Activated CD4-positive, alpha-beta memory T cell treated with anti-CD3 and anti-CD28 coated beads for 36 hours (primary cell): ENCODE measurements at regions not wholly inside any gene's neighbourhood (a gene's known extent, or its start where the extent isn't known, plus 50 kb on each side); places are given as distances from the start of the nearest gene placed in this dataset.

Experiments
- CTCF ChIA-PET: fragments of 350-600 bp; sonication (Branson Sonifier 250); formaldehyde crosslinking; loops from one replicate; lab custom pipeline; 2021; ENCODE audit warnings: antibody characterized with exemption, inconsistent platforms; lab: Charles Lee
- POLR2A ChIA-PET: fragments of 350-600 bp; sonication (Branson Sonifier 250); formaldehyde crosslinking; loops from one replicate; lab custom pipeline; 2021; ENCODE audit warnings: antibody characterized with exemption; lab: Charles Lee
- DNase-seq: peaks from one replicate; pipeline ENCODE4 v3.0.0-alpha.2; 2020
- H3K27ac Mint-ChIP-seq: one replicate; pipeline ENCODE4 v1.8.0; 2021; ENCODE audit warnings: mixed read lengths
- H3K27me3 Mint-ChIP-seq: one replicate; pipeline ENCODE4 v1.8.0; 2021; ENCODE audit warnings: mixed read lengths
- H3K36me3 Mint-ChIP-seq: one replicate; pipeline ENCODE4 v1.8.0; 2021; ENCODE audit warnings: mixed read lengths
- H3K4me1 Mint-ChIP-seq: one replicate; pipeline ENCODE4 v1.8.0; 2021; ENCODE audit warnings: low read depth, mixed read lengths
- H3K4me3 Mint-ChIP-seq: one replicate; pipeline ENCODE4 v1.8.0; 2021; ENCODE audit warnings: mild to moderate bottlenecking, mixed read lengths
- H3K9me3 Mint-ChIP-seq: one replicate; pipeline ENCODE4 v1.8.0; 2021; ENCODE audit warnings: mixed read lengths
- intact Hi-C: fragments of 100-400 bp; cut with micrococcal nuclease; formaldehyde crosslinking; loops from one replicate; pipeline ENCODE4 v1.15.1; 2023

DNA sequence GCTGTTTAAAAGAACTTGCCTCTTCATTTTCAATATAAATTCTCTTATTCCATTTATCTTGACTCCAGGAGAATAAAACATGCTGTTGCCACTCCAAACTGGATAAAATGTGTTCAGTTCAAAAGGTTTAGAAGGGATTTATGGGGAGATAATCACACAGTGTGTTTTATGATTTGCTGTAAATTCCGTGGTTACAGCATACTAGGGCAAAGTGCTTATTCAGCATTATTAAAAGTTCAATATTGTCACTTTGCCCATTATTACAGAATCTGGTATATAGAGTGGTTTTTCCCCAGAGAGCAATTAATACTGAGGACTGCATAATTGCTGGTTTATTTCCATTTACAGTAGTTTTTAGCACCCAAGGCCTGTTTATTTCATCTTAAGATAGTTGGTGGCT is 780.9 kb upstream of the RAG2 start:
- CTCF ChIA-PET, result no interaction called here

DNA sequence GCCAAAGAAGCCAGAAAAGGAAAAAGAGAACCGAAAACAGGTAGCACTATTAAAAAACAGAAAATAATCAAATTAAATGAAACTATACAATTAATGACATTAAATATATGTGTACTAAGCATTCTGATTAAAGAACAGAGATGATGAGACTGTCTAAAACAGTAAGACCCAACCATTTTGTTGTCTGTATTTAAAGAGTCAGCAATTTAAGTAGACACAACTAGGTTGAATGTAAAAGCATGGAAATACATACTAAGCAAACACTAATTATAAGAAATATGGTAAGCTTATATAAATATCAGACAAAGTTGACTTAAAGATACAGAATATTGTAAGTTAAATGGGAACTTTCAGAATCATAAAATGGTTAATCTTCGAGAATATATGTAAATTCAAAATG is 774.6 kb upstream of the RAG2 start:
- H3K4me1 Mint-ChIP-seq, result no peaks in the 10 kb centered on the region
- CTCF ChIA-PET, result no interaction called here
- POLR2A ChIA-PET, result no interaction called here

More for the DNA sequence above, 780.9 kb upstream of the RAG2 start:
- intact Hi-C loops, result no loop called here
- Mint-ChIP-seq H3K27me3 (no peaks in the 10 kb centered on the region), H3K4me1 (no peaks in the 10 kb centered on the region), H3K27ac (no peak overlapping the region), H3K4me3 (no peak overlapping the region), H3K9me3 (peaks cover 37% of the 10 kb centered on the region), H3K36me3 (no peaks in the 10 kb centered on the region)
- no peak for DNase-seq
- POLR2A ChIA-PET, result no interaction called here

DNA sequence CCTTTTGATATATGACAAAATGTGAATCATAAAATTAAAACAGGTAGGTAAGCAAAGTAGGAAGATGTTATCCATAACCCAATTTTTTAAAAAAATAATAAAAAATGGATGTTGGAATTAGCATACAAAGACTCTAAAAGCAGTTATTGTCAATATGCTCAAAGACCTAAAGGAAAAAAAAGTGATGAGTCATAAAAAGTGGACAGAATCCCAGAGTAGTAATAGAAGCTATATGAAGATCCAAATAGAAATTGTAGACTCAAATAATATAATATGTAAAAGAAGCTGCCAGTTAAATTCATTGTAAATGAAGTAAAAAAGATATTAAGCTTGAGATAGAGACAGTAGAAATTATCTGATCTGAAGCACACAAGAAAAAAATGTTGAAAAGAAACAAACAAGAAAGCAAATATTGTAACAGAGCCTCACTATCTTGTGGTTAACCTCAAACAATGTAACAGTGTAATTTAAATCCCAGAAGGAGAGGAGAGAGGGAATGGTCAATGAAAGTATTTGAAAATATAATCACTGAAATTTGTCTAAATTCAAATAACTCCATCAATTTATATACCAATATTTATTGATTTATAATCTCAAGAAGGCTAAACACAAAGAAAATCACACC is 773.4 kb upstream of the RAG2 start:
- Mint-ChIP-seq H3K4me1 (no peaks in the 10 kb centered on the region), H3K4me3 (no peak overlapping the region), H3K27ac (no peak overlapping the region), H3K9me3 (peaks cover 14% of the 10 kb centered on the region), H3K27me3 (no peaks in the 10 kb centered on the region), H3K36me3 (no peaks in the 10 kb centered on the region)
- intact Hi-C loops, result no loop called here
- DNase-seq, result no peak
- CTCF ChIA-PET, result no interaction called here
- POLR2A ChIA-PET, result no interaction called here

More for the DNA sequence above, 774.6 kb upstream of the RAG2 start:
- intact Hi-C loops, result no loop called here
- no peaks in the 10 kb centered on the region for H3K36me3 Mint-ChIP-seq
- no peak for DNase-seq
- no peaks in the 10 kb centered on the region for H3K27me3 Mint-ChIP-seq
- no peak overlapping the region for H3K27ac Mint-ChIP-seq
- H3K4me3 Mint-ChIP-seq, result no peak overlapping the region
- peaks cover 23% of the 10 kb centered on the region for H3K9me3 Mint-ChIP-seq

- peaks cover 9% of the 10 kb centered on the region for H3K9me3 Mint-ChIP-seq
- intact Hi-C loops, result no loop called here
- H3K4me3 Mint-ChIP-seq, result no peak overlapping the region
- POLR2A ChIA-PET, result no interaction called here
- no peaks in the 10 kb centered on the region for H3K36me3 Mint-ChIP-seq
- H3K4me1 Mint-ChIP-seq, result no peaks in the 10 kb centered on the region
- H3K27ac Mint-ChIP-seq, result no peak overlapping the region
- DNase-seq, result no peak
- CTCF ChIA-PET, result no interaction called here
- H3K27me3 Mint-ChIP-seq, result no peaks in the 10 kb centered on the region
Measured at GRCh38 chr11:37370817-37371216, 772.8 kb upstream of the RAG2 start.

DNA sequence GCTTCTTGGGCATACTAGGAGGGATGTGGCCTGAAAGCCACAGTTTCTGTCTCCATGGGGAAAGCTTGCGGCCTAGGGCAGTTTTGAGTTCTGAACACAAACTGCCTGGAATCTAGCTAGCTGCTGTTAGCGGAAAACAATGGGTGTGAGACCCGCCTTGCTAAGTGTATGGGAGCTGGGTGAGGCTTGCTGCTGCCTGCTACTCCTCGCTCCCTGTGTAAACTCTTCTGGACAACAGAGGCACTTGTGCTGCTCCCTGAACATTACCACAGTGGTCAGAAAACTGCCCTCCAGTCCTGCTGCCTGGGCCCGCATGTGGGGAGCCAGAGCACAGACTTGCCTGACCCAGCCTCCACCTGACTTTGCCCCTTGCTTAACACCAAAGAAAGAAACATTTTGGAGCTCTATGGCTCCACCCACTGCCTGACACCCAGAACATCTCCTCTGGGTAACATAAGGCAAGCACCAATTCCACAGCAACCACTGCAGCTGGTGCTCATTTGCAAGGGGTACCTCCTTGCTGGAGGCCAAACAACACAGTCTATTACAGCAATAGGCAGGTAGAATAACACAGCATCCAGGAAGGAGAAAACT is 766.3 kb upstream of the RAG2 start:
- Mint-ChIP-seq H3K36me3 (no peaks in the 10 kb centered on the region), H3K9me3 (peaks cover 10% of the 10 kb centered on the region), H3K27me3 (no peaks in the 10 kb centered on the region), H3K4me3 (no peak overlapping the region), H3K4me1 (no peaks in the 10 kb centered on the region), H3K27ac (no peak overlapping the region)
- ChIA-PET CTCF (interaction anchor here (0.9 kb wide), 1 partner anchor 9 kb away, joined by 3 read pairs; no protein-coding TSS in a partner anchor), POLR2A (no interaction called here)
- intact Hi-C loops, result no loop called here
- no peak for DNase-seq

DNA sequence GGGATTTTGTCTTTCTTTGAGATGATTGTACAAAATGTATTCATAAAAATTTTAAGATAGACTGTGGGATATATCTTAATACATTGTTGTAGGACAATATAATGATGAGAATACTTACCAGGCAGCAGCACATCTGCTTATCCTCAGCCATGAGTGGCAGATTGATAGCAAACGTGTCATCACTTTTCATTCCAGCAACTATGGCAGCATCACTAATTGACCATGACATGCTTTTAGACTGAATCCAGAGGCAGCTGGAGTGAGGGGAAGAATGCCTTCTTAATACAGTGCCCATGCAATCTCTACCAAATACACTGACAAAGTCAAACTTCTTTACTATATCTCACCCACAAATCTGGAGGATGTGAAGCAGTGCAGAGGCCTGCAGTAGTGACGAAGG is 755.2 kb upstream of the RAG2 start:
- no peaks in the 10 kb centered on the region for H3K27me3 Mint-ChIP-seq
- H3K4me3 Mint-ChIP-seq, result no peak overlapping the region
- POLR2A ChIA-PET, result no interaction called here
- intact Hi-C loops, result no loop called here
- no peak for DNase-seq
- peaks cover 16% of the 10 kb centered on the region for H3K9me3 Mint-ChIP-seq
- CTCF ChIA-PET, result no interaction called here
- no peaks in the 10 kb centered on the region for H3K4me1 Mint-ChIP-seq
- no peak overlapping the region for H3K27ac Mint-ChIP-seq
- no peaks in the 10 kb centered on the region for H3K36me3 Mint-ChIP-seq

- no peak for DNase-seq
- H3K4me3 Mint-ChIP-seq, result no peak overlapping the region
- H3K27ac Mint-ChIP-seq, result no peak overlapping the region
- H3K36me3 Mint-ChIP-seq, result no peaks in the 10 kb centered on the region
- intact Hi-C loops, result no loop called here
- no peaks in the 10 kb centered on the region for H3K27me3 Mint-ChIP-seq
- peaks cover 10% of the 10 kb centered on the region for H3K9me3 Mint-ChIP-seq
- no peaks in the 10 kb centered on the region for H3K4me1 Mint-ChIP-seq
- POLR2A ChIA-PET, result no interaction called here
- CTCF ChIA-PET, result no interaction called here
Measured at GRCh38 chr11:37352485-37352884, 754.4 kb upstream of the RAG2 start.

GRCh38 chr11:37343290-37343689 is 745.3 kb upstream of the RAG2 start:
- no peak for DNase-seq
- ChIA-PET CTCF (no interaction called here), POLR2A (no interaction called here)
- no peaks in the 10 kb centered on the region for H3K36me3 Mint-ChIP-seq
- no peaks in the 10 kb centered on the region for H3K4me1 Mint-ChIP-seq
- no peak overlapping the region for H3K4me3 Mint-ChIP-seq
- intact Hi-C loops, result no loop called here
- no peaks in the 10 kb centered on the region for H3K27me3 Mint-ChIP-seq
- H3K9me3 Mint-ChIP-seq, result peaks cover 6% of the 10 kb centered on the region
- no peak overlapping the region for H3K27ac Mint-ChIP-seq

DNA sequence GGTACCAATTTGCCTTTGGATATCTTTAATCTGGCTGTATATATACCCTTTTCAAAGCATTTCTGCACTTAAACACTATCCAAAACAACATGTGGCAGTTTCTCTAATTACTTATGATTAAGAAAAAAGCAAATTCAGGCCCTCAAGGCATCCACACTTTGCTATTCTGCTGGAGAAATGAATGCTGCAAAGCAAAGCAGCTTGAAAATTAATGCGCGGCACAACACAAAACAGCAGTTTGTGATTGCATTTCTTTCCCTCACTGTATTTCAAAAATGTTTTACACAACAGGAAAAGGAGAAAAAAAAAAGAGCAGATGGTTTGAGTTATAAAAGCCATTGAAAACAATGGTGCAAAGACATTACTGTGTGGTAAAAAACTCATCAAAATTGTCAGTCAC is 738.4 kb upstream of the RAG2 start:
- H3K27ac Mint-ChIP-seq, result no peak overlapping the region
- H3K4me1 Mint-ChIP-seq, result no peaks in the 10 kb centered on the region
- H3K27me3 Mint-ChIP-seq, result no peaks in the 10 kb centered on the region
- no peak for DNase-seq
- no peaks in the 10 kb centered on the region for H3K36me3 Mint-ChIP-seq
- intact Hi-C loops, result no loop called here
- ChIA-PET POLR2A (no interaction called here), CTCF (no interaction called here)
- no peak overlapping the region for H3K4me3 Mint-ChIP-seq
- H3K9me3 Mint-ChIP-seq, result peaks cover 11% of the 10 kb centered on the region

DNA sequence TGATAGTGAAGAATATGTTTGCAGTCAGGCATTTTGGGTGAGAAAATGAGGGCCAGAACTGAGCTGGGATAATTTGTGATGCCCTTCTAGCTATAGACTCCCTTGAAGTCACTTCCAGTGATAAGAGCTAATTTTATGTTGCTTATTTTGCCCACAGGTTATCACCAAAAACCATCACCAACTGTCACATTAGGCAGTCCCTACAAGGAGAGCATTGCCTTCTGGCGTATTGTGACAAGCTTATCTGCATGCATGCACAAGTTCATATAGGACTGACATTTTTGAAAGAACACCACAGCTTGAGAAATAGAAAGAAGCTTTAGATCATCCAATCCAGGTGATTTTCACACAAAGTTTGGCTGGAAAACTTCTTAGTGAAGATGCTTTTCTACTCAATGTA is 735.3 kb upstream of the RAG2 start:
- ChIA-PET CTCF (no interaction called here), POLR2A (no interaction called here)
- Mint-ChIP-seq H3K27me3 (no peaks in the 10 kb centered on the region), H3K4me1 (no peaks in the 10 kb centered on the region), H3K4me3 (no peak overlapping the region), H3K27ac (no peak overlapping the region), H3K36me3 (no peaks in the 10 kb centered on the region), H3K9me3 (peaks cover 5% of the 10 kb centered on the region)
- intact Hi-C loops, result no loop called here
- DNase-seq, result no peak

GRCh38 chr11:37323843-37324242 is 725.8 kb upstream of the RAG2 start:
- CTCF ChIA-PET, result no interaction called here
- Mint-ChIP-seq H3K4me3 (no peak overlapping the region), H3K27ac (no peak overlapping the region), H3K9me3 (peaks cover 2% of the 10 kb centered on the region), H3K4me1 (no peaks in the 10 kb centered on the region), H3K27me3 (no peaks in the 10 kb centered on the region), H3K36me3 (no peaks in the 10 kb centered on the region)
- POLR2A ChIA-PET, result no interaction called here
- no peak for DNase-seq
- intact Hi-C loops, result no loop called here

DNA sequence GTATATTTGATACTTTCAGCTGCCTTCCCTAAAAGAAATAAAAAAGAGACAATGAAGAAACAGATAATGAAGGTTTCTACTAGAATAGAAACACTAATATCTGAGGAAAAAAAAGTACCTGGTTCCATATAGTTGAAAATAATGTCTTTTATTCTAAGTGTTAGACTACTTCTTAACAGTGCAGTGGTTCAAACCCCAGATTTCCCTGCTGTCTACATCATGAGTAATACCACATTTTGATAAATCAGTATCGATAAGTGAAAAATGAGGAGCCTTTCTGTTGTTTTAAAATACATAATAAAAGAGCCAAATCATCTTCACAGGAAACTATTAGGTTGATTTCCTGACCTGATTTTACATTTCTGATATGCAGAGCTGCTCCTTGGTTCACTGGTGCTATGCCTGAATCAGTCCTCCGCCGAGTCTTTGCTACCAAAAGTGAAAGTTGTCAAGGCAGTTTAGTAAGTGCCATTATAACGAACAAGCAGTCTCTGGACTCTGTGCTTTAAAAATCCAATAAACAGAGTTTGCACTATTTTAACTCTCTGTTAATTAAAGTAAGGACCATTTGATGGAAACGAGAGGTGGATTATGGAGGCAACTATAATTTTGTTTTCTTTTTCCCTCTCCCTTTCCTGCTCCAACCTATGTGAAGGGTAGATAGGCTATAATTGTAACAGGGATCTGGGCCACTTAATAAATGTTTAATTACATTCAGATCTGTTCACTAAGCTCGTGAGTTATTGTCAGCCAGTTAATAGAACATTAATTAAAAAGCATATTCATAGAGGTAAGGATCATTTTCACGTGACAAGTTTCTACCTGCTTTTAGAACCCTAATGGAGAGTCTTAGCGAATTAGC is 724.5 kb upstream of the RAG2 start:
- Mint-ChIP-seq H3K4me1 (no peaks in the 10 kb centered on the region), H3K27me3 (no peaks in the 10 kb centered on the region), H3K4me3 (no peak overlapping the region), H3K36me3 (no peaks in the 10 kb centered on the region), H3K9me3 (peaks cover 2% of the 10 kb centered on the region), H3K27ac (no peak overlapping the region)
- no peak for DNase-seq
- POLR2A ChIA-PET, result no interaction called here
- CTCF ChIA-PET, result no interaction called here
- intact Hi-C loops, result no loop called here
